Epithelial cell of proximal tubule (primary cell): ENCODE measurements at regions not wholly inside any gene's neighbourhood (a gene's known extent, or its start where the extent isn't known, plus 50 kb on each side); places are given as distances from the start of the nearest gene placed in this dataset.

Experiments used
- DNase-seq: peaks from one replicate; pipeline ENCODE4 v3.0.0-alpha.2; 2011; ENCODE audit warnings: low read depth
- H3K4me3 ChIP-seq: 2 replicates; pipeline ENCODE4 v1.5.1; 2011; ENCODE audit warnings: low read depth, mild to moderate bottlenecking, low read length
- TF ChIP-seq, protein P1 (sequence below): conservative IDR thresholded peaks from 2 replicates; pipeline ENCODE4 v1.5.1; 2012; ENCODE audit warnings: low read depth, mild to moderate bottlenecking, low read length

DNA sequence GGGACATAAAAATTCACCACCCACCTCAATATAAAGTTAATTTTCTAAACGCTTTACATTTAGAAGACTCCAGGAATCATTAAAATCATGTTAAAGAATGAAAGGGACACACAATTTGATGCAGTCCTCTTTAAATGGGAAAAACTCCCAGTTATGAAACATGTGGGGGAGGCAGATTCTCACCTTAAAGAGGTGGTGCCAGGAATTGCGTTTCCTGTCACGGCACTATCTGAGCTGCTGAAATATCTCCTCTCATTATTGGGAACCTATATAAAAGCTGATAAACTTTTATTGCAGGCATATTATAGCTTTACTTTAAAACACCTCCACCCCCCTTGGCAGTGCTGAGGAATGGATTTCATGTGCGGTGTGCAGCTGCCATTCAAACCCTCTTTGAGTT is 94.8 kb upstream of the SORCS3 start:
- TF ChIP-seq, protein P1, sequence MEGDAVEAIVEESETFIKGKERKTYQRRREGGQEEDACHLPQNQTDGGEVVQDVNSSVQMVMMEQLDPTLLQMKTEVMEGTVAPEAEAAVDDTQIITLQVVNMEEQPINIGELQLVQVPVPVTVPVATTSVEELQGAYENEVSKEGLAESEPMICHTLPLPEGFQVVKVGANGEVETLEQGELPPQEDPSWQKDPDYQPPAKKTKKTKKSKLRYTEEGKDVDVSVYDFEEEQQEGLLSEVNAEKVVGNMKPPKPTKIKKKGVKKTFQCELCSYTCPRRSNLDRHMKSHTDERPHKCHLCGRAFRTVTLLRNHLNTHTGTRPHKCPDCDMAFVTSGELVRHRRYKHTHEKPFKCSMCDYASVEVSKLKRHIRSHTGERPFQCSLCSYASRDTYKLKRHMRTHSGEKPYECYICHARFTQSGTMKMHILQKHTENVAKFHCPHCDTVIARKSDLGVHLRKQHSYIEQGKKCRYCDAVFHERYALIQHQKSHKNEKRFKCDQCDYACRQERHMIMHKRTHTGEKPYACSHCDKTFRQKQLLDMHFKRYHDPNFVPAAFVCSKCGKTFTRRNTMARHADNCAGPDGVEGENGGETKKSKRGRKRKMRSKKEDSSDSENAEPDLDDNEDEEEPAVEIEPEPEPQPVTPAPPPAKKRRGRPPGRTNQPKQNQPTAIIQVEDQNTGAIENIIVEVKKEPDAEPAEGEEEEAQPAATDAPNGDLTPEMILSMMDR, result no peak

DNA sequence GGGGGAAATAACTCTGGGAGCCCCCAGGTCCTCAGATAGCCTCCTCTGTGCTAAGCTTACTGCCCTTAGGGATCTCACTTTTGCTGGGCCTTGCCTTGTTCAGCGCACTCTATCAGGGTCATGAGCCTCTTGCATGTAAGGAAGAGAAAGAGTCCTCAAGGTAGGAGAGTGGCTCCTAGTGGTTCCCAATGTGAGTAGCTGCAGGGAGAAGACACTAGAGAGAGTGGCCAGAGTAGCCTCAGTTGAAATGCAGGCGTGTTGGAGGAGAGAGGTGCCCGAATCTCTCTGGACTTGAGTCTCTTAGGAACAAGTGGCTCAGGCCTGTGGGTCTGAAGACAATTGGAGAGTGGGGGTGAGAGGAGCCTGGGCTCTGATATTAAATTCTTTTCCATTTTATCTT is 94.3 kb upstream of the SORCS3 start:
- no peak for DNase-seq
- TF ChIP-seq, protein P1, result no peak
- no peak overlapping the region for H3K4me3 ChIP-seq

More for the DNA sequence above, 94.8 kb upstream of the SORCS3 start:
- DNase-seq, result no peak
- H3K4me3 ChIP-seq, result no peak overlapping the region

DNA sequence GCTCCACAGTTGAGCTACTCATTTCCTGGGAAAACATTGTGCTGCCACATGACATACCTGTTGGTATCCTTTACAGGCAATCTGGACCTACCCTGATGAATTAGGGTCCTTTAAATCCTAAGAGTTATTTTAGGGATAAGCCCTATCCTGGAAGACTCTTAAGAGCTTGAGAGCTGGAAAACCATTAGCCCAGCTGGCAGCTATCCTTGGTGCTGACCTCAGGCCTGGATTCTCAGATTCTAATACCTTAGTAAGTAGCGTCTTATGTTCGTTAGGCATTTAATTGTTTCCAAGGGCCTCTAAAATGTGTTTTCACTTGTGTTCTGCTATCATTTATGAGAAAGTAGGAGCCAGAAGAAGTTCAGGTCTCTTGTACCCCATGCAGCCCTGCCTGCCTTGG is 93.0 kb upstream of the SORCS3 start:
- TF ChIP-seq, protein P1, result no peak
- no peak overlapping the region for H3K4me3 ChIP-seq
- DNase-seq, result no peak

DNA sequence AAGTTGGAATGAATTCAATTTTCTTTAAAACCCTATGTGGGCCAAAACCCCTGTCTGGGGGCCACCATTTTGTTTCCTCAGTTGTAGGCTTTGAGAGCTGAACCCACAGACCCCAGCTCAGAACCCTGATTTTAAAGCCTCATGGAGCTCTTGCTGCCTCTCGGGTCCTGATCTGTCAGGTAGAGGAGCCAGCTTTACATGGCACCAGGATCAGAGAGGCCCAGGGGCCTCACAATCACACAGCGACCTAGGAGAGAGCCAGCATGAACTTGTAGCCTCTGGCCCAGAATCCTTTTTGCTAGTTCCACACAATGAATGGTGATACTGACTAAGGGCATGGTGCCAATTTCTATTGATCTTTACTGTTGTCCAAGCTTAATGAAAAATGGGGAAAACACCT is 84.3 kb upstream of the SORCS3 start:
- TF ChIP-seq, protein P1, result no peak
- DNase-seq, result no peak
- no peak overlapping the region for H3K4me3 ChIP-seq

DNA sequence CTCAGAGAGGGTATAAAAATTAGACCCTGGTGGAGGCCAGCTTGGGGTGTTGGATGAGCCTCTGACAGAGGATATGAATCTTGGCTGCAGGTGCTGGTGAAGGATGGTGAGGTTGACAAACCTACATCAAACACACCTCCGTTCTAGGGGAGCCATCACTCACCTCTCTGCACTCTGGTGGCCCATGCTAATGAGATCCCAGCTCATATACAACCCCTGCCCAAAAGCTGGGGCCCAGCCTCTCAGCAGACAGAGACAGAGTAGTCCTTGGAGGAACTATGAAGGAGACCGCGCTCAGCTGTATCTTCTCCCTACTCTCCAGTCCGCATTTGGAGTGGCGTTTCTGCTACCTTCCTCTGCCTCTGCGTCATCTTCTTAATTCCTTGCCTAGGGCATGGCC is 83.1 kb upstream of the SORCS3 start:
- DNase-seq, result no peak
- TF ChIP-seq, protein P1, result no peak
- no peak overlapping the region for H3K4me3 ChIP-seq

DNA sequence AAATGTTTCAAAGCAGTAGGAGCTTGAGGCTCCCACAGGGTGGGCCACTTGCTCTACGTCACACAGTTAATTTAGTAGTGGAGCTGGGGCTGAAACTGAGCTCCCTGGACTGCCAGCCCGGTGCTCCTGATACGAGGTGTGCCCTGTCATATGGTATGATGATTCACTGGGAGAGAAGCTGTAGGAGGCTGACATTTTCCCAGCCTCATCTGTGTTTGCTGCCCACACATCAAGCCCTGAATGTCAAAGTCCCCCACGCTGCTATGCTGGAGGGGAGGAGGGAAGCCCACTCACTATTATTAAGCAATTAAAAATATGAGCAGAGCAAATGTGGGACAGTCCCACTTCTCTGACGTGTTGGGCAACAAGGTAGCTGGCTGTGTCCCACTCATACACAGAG is 81.2 kb upstream of the SORCS3 start:
- TF ChIP-seq, protein P1, result no peak
- no peak for DNase-seq
- H3K4me3 ChIP-seq, result no peak overlapping the region

DNA sequence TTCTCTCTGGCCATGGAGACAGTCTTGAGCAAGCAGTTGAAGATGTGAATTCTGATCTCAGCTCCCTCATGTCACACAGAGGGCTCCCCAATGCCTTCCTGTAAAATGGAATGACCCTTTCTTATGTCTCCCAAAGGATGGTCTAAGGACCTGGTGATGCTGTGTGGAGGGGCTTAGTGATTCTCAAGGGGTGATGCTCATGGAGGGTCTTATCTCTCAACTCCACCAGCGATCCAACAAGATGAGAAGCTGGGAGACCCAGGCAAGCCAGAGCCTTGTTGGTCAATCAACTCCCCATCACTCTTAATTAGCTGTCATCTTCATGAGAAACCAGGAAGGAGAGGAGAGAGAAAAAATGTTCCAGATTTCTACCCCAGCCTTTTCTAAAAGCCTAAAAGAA is 78.0 kb upstream of the SORCS3 start:
- DNase-seq, result no peak
- TF ChIP-seq, protein P1, result no peak

More for the DNA sequence above, 78.0 kb upstream of the SORCS3 start:
- H3K4me3 ChIP-seq, result no peak overlapping the region
